ENCODE measurements at regions not wholly inside any gene's neighbourhood (a gene's known extent, or its start where the extent isn't known, plus 50 kb on each side); places are given as distances from the start of the nearest gene placed in this dataset.
A peak's percentile ranks its signal among the peaks of the same experiment; 100 is the strongest.

- no peak overlapping the region for H3K27ac ChIP-seq
Observed at GRCh38 chr14:80325112-80325511, 113.8 kb upstream of the DIO2 start.

DNA sequence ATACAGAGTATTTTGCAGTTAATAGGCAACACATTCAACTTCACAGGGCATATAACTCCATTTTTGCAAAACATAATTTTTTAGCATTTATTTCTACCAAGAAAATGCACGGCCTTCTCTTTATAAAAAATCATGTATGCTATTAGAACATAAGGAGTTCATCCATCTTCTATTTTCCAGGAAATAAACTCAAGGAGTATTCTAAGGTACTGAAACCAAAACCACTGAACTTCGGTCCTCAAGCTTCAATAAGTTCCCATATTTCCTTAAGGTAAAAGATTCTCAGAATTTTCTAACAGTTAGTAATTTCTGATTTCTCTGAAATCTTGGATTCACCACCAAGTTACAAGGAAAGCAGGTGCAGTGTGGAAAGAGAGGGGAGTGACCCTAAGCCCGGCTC, 113.3 kb upstream of the DIO2 start:
- H3K27ac ChIP-seq: no peak overlapping the region
- H3K9me3 ChIP-seq: peaks cover 0 to 18% (median 0%) of the 10 kb centered on the region in 12 donors
- H3K4me3 ChIP-seq: no peak overlapping the region
- ATAC-seq (no peak), DNase-seq (no peak)
- intact Hi-C loops (cut with DNase I): no loop called here
- TF ChIP-seq CTCF (IDR thresholded peaks at IDR 0.05) (no peak), POLR2A (IDR thresholded peaks at IDR 0.05) (no peak)
- 77 to 85% (median 81%) methylated on average over 3 of the region's 3 CpGs for WGBS, 4 donors
- H3K27me3 ChIP-seq: no peaks in the 10 kb centered on the region
- no peaks in the 10 kb centered on the region for H3K4me1 ChIP-seq
- H3K36me3 ChIP-seq: no peaks in the 10 kb centered on the region

More at GRCh38 chr14:80325112-80325511, 113.8 kb upstream of the DIO2 start:
- DNase-seq: no peak
- Histone ChIP-seq H3K36me3 (no peaks in the 10 kb centered on the region), H3K27me3 (no peaks in the 10 kb centered on the region), H3K9me3 (peaks cover 0 to 14% (median 0%) of the 10 kb centered on the region in 12 donors), H3K4me3 (no peak overlapping the region), H3K4me1 (no peaks in the 10 kb centered on the region)
- no peak for ATAC-seq
- WGBS, 4 donors: 89 to 94% (median 92%) methylated on average over 6 of the region's 6 CpGs
- intact Hi-C loops (cut with DNase I): no loop called here
- TF ChIP-seq CTCF (IDR thresholded peaks at IDR 0.05): no peak
- TF ChIP-seq POLR2A (IDR thresholded peaks at IDR 0.05): no peak

DNA sequence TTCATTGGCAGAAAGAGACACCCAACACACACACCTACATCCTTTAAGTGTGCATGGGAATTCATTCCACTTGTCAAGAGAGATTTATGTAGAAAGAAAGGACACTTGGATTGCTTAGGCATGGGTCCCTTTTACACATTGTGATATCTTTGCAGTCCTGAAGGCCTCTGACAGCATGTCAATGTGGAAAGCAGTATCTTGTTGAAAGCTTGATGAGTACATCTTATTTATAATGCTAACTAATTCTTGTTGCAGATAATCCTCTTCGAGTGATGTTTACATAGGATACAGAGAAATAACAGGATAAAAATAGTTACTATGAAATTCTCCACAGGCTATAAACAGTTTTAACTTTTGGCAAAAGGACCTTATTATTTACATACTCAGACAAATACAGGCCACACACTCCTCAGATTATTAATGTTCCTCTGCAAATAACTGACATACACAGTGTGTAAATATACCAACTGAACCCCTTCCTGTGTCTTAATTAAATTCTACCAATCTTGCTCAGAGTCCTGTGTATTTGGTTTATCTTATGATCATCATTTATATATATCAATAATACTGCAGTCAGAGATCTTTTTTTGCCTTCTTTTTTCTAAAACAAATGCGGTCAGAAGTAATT, 111.8 kb upstream of the DIO2 start:
- no peak for ATAC-seq
- WGBS, 4 donors: 54 to 61% (median 56%) methylated on average over 2 of the region's 2 CpGs
- intact Hi-C loops (cut with DNase I): no loop called here

DNA sequence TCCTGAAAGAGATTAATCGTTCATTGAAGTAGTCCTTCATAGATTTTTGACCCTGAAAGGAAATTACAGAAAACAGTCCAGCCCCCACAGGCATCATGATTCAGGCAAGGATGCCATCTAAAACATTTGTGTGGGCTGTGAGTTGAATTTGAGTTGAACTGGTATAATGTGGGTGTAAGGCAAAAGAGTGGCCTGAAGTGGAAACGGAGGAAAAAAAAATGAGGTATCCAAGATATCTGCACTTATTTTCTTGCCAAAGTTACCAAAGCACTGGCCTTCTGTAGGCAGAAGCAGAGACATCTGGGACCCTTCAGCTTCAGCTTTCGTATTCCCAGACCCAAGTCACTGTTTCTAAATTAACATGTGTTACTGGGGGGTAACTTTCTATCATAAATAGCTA, 105.1 kb upstream of the DIO2 start:
- intact Hi-C loops (cut with DNase I): loop anchor here in 1 of 10 donors (10.0 kb wide), 1 partner anchor 268 kb away; no protein-coding TSS in a partner anchor
- H3K4me1 ChIP-seq: peaks cover 0 to 28% (median 0%) of the 10 kb centered on the region in 12 donors
- no peaks in the 10 kb centered on the region for H3K27me3 ChIP-seq
- no peaks in the 10 kb centered on the region for H3K36me3 ChIP-seq
- TF ChIP-seq CTCF (IDR thresholded peaks at IDR 0.05): no peak
- TF ChIP-seq POLR2A (IDR thresholded peaks at IDR 0.05): no peak
- DNase-seq (no peak), ATAC-seq (peak in 2 of 4 donors; percentile 36 to 64)
- H3K9me3 ChIP-seq: peaks cover 0 to 23% (median 0%) of the 10 kb centered on the region in 12 donors
- H3K4me3 ChIP-seq: no peak overlapping the region
- WGBS, 4 donors: 46 to 56% (median 52%) methylated on average over 3 of the region's 3 CpGs
- peak overlapping the region in 6 of 12 donors; percentile 8 to 65 (median 46) for H3K27ac ChIP-seq

More for the DNA sequence above, 111.8 kb upstream of the DIO2 start:
- Histone ChIP-seq H3K4me1 (no peaks in the 10 kb centered on the region), H3K36me3 (no peaks in the 10 kb centered on the region), H3K9me3 (peaks cover 0 to 24% (median 0%) of the 10 kb centered on the region in 12 donors), H3K27ac (no peak overlapping the region), H3K4me3 (no peak overlapping the region), H3K27me3 (no peaks in the 10 kb centered on the region)
- TF ChIP-seq POLR2A (IDR thresholded peaks at IDR 0.05) (no peak), CTCF (IDR thresholded peaks at IDR 0.05) (no peak)
- DNase-seq: no peak
